ENCODE measurements at regions not wholly inside any gene's neighbourhood (a gene's known extent, or its start where the extent isn't known, plus 50 kb on each side); places are given as distances from the start of the nearest gene placed in this dataset.

- no peak for TF ChIP-seq CTCF (IDR thresholded peaks at IDR 0.05)
- TF ChIP-seq EZH2phosphoT487 (IDR thresholded peaks at IDR 0.05) = no peak
These were observed 1614.3 kb downstream of the REEP3 start for GRCh38 chr10:65135508-65135907.

Data from neural progenitor cell (in vitro differentiated cells).